Astrocyte of the spinal cord (primary cell): ENCODE measurements at regions not wholly inside any gene's neighbourhood (a gene's known extent, or its start where the extent isn't known, plus 50 kb on each side); places are given as distances from the start of the nearest gene placed in this dataset.

Experiments used
- DNase-seq: peaks from one replicate; pipeline ENCODE4 v3.0.0; 2011; ENCODE audit warnings: low read depth, low spot score
- H3K4me3 ChIP-seq: 2 replicates; pipeline ENCODE4 v1.5.1; 2011; ENCODE audit warnings: low read depth, mild to moderate bottlenecking, low read length, moderate library complexity
- in situ Hi-C: cut with HindIII; loops from 2 replicates; pipeline ENCODE4 v1.10.0; 2017; ENCODE audit warnings: low sequenced_read_pairs
- TF ChIP-seq, protein P1 (sequence below): IDR thresholded peaks from 2 replicates; pipeline ENCODE4 v1.5.1; 2012; ENCODE audit warnings: low read depth, mild to moderate bottlenecking, low read length, inconsistent platforms

DNA sequence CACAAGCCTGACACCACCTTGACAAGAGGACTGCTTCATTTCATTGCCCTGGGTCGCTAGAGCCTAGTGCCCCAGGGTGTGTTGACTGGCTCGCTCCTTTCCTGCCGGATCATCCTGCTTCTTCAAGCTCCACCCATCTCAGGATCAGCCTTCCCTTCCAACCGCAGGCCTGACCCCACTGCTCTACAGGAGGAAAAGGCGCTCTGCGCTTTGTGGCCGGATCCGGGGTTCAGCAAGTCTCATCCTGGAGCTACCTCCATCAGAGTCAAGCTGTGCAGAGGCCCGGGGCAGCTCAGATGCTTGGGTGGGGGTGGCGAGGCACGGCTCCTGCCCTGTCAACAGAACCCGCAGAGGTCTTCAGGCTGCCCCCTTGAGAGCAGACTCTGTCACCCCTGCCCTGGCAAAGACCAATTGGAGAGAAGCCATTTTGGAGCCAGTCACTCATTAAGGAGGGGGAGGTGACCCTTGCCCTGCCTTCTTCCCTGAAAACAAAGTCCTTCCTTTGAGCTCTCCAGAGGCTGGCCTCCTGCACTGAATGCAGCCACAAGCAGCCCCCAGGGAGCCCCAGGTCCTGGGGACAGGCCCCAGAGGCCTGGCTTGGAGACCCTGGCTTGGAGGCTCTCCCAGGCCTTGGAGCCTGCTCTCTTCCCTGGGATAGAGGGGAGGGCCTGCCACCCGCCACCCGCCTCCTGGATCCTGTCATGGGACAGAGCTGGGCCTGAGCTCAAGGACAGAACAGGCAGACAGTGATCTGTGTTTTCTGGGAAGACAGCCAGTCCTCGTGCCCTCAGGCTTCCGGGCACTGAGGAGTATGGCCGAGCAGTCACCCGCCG is 80.3 kb downstream of the CPN2 start:
- H3K4me3 ChIP-seq: no peak overlapping the region

DNA sequence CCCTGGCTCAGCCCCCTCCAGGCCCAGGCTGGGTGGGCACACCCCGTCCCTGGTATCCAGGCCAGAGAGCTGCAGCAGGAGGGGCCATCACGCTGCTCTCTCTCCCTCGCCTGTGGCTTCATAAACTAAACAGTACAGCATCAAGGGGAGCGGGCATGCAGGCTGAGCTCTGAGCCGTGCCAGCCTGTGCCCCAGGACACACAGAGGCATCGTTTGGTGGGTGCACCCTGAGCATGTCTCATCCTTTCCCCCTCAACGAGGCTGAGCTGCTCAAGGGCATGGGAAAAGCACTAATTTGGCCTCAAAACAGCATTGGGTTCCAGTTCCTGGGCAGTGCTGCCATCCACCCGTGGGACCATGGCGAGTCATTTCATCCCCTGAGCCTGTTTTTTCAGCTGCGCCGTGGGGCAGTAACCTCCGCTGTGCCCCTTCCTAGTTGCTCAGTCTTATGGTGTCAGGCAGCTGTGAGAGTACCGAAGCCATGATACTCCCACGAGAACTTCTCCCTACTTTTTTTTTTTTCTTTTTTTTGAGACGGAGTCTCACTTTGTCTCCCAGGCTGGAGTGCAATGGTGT is 79.6 kb downstream of the CPN2 start:
- H3K4me3 ChIP-seq: no peak overlapping the region
- TF ChIP-seq, protein P1, sequence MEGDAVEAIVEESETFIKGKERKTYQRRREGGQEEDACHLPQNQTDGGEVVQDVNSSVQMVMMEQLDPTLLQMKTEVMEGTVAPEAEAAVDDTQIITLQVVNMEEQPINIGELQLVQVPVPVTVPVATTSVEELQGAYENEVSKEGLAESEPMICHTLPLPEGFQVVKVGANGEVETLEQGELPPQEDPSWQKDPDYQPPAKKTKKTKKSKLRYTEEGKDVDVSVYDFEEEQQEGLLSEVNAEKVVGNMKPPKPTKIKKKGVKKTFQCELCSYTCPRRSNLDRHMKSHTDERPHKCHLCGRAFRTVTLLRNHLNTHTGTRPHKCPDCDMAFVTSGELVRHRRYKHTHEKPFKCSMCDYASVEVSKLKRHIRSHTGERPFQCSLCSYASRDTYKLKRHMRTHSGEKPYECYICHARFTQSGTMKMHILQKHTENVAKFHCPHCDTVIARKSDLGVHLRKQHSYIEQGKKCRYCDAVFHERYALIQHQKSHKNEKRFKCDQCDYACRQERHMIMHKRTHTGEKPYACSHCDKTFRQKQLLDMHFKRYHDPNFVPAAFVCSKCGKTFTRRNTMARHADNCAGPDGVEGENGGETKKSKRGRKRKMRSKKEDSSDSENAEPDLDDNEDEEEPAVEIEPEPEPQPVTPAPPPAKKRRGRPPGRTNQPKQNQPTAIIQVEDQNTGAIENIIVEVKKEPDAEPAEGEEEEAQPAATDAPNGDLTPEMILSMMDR: no peak
- peak; percentile 14 for DNase-seq
- in situ Hi-C loops: no loop called here

More for the DNA sequence above, 80.3 kb downstream of the CPN2 start:
- TF ChIP-seq, protein P1: no peak
- in situ Hi-C loops: no loop called here
- peak; percentile 55 for DNase-seq

GRCh38 chr3:194272221-194272620 is 78.9 kb downstream of the CPN2 start:
- in situ Hi-C loops: no loop called here
- no peak overlapping the region for H3K4me3 ChIP-seq
- TF ChIP-seq, protein P1: no peak
- DNase-seq: no peak

- no peak for DNase-seq
- TF ChIP-seq, protein P1: no peak
- in situ Hi-C loops: no loop called here
- no peak overlapping the region for H3K4me3 ChIP-seq
Measured at GRCh38 chr3:194272861-194273742, 78.0 kb downstream of the CPN2 start.

DNA sequence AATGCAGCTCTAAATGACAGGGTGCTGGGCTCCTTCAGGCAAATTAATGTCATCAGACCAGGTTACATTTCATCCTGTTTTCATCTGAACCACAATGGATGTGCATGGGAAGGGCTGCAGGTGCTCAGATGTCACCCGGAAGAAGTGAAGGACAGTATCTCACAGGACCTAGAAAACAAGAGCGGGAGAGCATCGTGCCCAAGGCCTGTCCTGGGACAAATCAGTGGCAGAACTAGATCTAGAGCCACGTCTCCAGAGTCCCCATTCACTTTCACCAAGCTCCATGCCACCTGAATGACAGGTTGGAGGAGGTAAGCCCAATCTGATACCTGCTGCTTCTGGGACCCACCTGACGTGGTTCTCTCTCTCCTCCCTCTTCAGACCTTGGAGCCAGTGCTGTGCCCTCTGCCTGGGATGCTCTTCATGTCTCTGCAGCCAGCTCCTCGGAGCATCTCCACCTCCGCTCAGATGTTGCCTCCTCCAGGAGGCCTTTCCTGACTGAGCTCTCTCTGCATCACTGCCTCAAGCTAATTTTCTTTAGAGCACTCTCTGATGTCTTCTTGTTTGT is 77.3 kb downstream of the CPN2 start:
- H3K4me3 ChIP-seq: no peak overlapping the region
- in situ Hi-C loops: no loop called here
- TF ChIP-seq, protein P1: no peak
- no peak for DNase-seq

- no peak overlapping the region for H3K4me3 ChIP-seq
- in situ Hi-C loops: no loop called here
- TF ChIP-seq, protein P1: no peak
- no peak for DNase-seq
Measured at GRCh38 chr3:194274424-194275085, 76.6 kb downstream of the CPN2 start.
